ENCODE measurements at regions not wholly inside any gene's neighbourhood (a gene's known extent, or its start where the extent isn't known, plus 50 kb on each side); places are given as distances from the start of the nearest gene placed in this dataset.

- TF ChIP-seq POLR2A (IDR thresholded peaks at IDR 0.05) (no peak), POLR2AphosphoS5 (IDR thresholded peaks at IDR 0.05) (no peak)
- TF ChIP-seq, protein P1, sequence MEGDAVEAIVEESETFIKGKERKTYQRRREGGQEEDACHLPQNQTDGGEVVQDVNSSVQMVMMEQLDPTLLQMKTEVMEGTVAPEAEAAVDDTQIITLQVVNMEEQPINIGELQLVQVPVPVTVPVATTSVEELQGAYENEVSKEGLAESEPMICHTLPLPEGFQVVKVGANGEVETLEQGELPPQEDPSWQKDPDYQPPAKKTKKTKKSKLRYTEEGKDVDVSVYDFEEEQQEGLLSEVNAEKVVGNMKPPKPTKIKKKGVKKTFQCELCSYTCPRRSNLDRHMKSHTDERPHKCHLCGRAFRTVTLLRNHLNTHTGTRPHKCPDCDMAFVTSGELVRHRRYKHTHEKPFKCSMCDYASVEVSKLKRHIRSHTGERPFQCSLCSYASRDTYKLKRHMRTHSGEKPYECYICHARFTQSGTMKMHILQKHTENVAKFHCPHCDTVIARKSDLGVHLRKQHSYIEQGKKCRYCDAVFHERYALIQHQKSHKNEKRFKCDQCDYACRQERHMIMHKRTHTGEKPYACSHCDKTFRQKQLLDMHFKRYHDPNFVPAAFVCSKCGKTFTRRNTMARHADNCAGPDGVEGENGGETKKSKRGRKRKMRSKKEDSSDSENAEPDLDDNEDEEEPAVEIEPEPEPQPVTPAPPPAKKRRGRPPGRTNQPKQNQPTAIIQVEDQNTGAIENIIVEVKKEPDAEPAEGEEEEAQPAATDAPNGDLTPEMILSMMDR (IDR thresholded peaks at IDR 0.05) = no peak
These were observed 199.6 kb downstream of the ERCC6L2 start for GRCh38 chr9:96075111-96075510.
